OCI-LY7 (cell line): ENCODE measurements at regions not wholly inside any gene's neighbourhood (a gene's known extent, or its start where the extent isn't known, plus 50 kb on each side); places are given as distances from the start of the nearest gene placed in this dataset.

Experiments used
- BruUV-seq: library from RNA; stranded (reverse); fragments of 400-500 nt; replicated peaks from 2 replicates; lab custom pipeline; 2021; lab: Mats Ljungman, UMichigan
- CTCF ChIA-PET: fragments of 300-600 bp; sonication (Branson Sonifier 250); formaldehyde crosslinking; loops from one replicate; lab custom pipeline; 2022; ENCODE audit warnings: antibody characterized with exemption; ENCODE audit not compliant: unreplicated experiment; lab: Charles Lee
- POLR2A ChIA-PET: fragments of 300-600 bp; sonication (Branson Sonifier 250); formaldehyde crosslinking; loops from one replicate; lab custom pipeline; 2022; ENCODE audit warnings: antibody characterized with exemption; lab: Charles Lee
- DNase-seq: peaks from one replicate; pipeline ENCODE4 v3.0.0-alpha.2; 2015; ENCODE audit warnings: low spot score
- H2AFZ ChIP-seq: fragments of 200-600 bp; sonication (generic), shearing (Covaris generic); 2 replicates; pipeline ENCODE4 v1.6.1; 2014; ENCODE audit warnings: mild to moderate bottlenecking, antibody characterized with exemption, low read length, moderate library complexity
- H3K27ac ChIP-seq: fragments of 200-600 bp; sonication (generic); 2 replicates; pipeline ENCODE4 v1.5.1; 2014; ENCODE audit warnings: mixed run types, low read depth, mild to moderate bottlenecking, moderate library complexity, low read length, inconsistent platforms; ENCODE audit not compliant: poor library complexity, severe bottlenecking
- H3K36me3 ChIP-seq: fragments of 200-600 bp; sonication (generic); 2 replicates; pipeline ENCODE4 v1.6.1; 2014; ENCODE audit warnings: mild to moderate bottlenecking, antibody characterized with exemption, low read length, moderate library complexity, mixed read lengths; ENCODE audit not compliant: insufficient read depth
- H3K4me1 ChIP-seq: fragments of 200-600 bp; sonication (generic); 2 replicates; pipeline ENCODE4 v1.5.1; 2014; ENCODE audit warnings: mild to moderate bottlenecking, low read length; ENCODE audit not compliant: insufficient read depth, poor library complexity, severe bottlenecking
- H3K4me2 ChIP-seq: fragments of 200-600 bp; sonication (generic); 2 replicates; pipeline ENCODE4 v1.6.1; 2014; ENCODE audit warnings: mild to moderate bottlenecking, low read length
- H3K4me3 ChIP-seq: fragments of 200-600 bp; sonication (generic); 2 replicates; pipeline ENCODE4 v1.5.1; 2014; ENCODE audit warnings: mild to moderate bottlenecking, low read depth, low read length; ENCODE audit not compliant: poor library complexity, severe bottlenecking
- H3K79me2 ChIP-seq: fragments of 200-600 bp; sonication (generic); 2 replicates; pipeline ENCODE4 v1.6.1; 2016; ENCODE audit warnings: low read depth, mild to moderate bottlenecking, low read length, moderate library complexity, mixed read lengths; ENCODE audit not compliant: insufficient read depth
- H3K9me2 ChIP-seq: fragments of 200-600 bp; sonication (generic); 2 replicates; pipeline ENCODE4 v1.6.1; 2016; ENCODE audit warnings: mild to moderate bottlenecking, low read length, mixed read lengths; ENCODE audit not compliant: insufficient read depth
- H3K9me3 ChIP-seq: fragments of 200-600 bp; sonication (generic); 2 replicates; pipeline ENCODE4 v1.6.1; 2014; ENCODE audit warnings: mild to moderate bottlenecking, mixed run types, low read length, mixed read lengths
- H4K20me1 ChIP-seq: fragments of 200-600 bp; sonication (generic); 2 replicates; pipeline ENCODE4 v1.6.1; 2014; ENCODE audit warnings: mild to moderate bottlenecking, antibody characterized with exemption, low read length, moderate library complexity, mixed read lengths; ENCODE audit not compliant: insufficient read depth
- CTCF ChIP-seq: fragments of 200-600 bp; sonication (generic); conservative IDR thresholded peaks from 2 replicates; pipeline ENCODE4 v1.5.1; 2014; ENCODE audit warnings: mild to moderate bottlenecking, antibody characterized with exemption, low read length, moderate library complexity, mixed read lengths
- EZH2phosphoT487 ChIP-seq: fragments of 200-600 bp; sonication (generic); IDR thresholded peaks from 2 replicates; pipeline ENCODE4 v1.6.1; 2018; ENCODE audit warnings: low read depth, borderline replicate concordance, mild to moderate bottlenecking, mixed run types, antibody characterized with exemption, low read length, moderate library complexity, mixed read lengths
- intact Hi-C: fragments of 100-400 bp; cut with micrococcal nuclease; formaldehyde crosslinking; loops from one replicate; pipeline ENCODE4 v1.10.0; 2022; ENCODE audit not compliant: unreplicated experiment

- CTCF ChIA-PET = no interaction called here
- H3K4me2 ChIP-seq = no peak overlapping the region
- POLR2A ChIA-PET = no interaction called here
- H3K27ac ChIP-seq = no peak overlapping the region
- no peak for TF ChIP-seq CTCF
- TF ChIP-seq EZH2phosphoT487 = no peak
- no peaks in the 10 kb centered on the region for H4K20me1 ChIP-seq
- H2AFZ ChIP-seq = no peak overlapping the region
- no peaks in the 10 kb centered on the region for H3K9me3 ChIP-seq
- no TSS peak for BruUV-seq
- H3K9me2 ChIP-seq = no peaks in the 10 kb centered on the region
- no peak overlapping the region for H3K4me3 ChIP-seq
- intact Hi-C loops = no loop called here
- no peaks in the 10 kb centered on the region for H3K4me1 ChIP-seq
- H3K79me2 ChIP-seq = no peaks in the 10 kb centered on the region
- no peak for DNase-seq
- H3K36me3 ChIP-seq = no peaks in the 10 kb centered on the region
Measured at GRCh38 chr14:104286496-104286895, 148.1 kb downstream of the KIF26A start.

GRCh38 chr14:104287301-104288009, 149.1 kb downstream of the KIF26A start:
- Histone ChIP-seq H3K4me3 (no peak overlapping the region), H3K9me3 (no peaks in the 10 kb centered on the region), H3K4me1 (no peaks in the 10 kb centered on the region), H2AFZ (no peak overlapping the region), H3K79me2 (no peaks in the 10 kb centered on the region), H3K9me2 (no peaks in the 10 kb centered on the region), H3K4me2 (no peak overlapping the region), H4K20me1 (no peaks in the 10 kb centered on the region), H3K36me3 (no peaks in the 10 kb centered on the region), H3K27ac (no peak overlapping the region)
- TF ChIP-seq CTCF (no peak), EZH2phosphoT487 (no peak)
- POLR2A ChIA-PET = no interaction called here
- BruUV-seq = no TSS peak
- CTCF ChIA-PET = no interaction called here
- intact Hi-C loops = no loop called here
- no peak for DNase-seq

- Histone ChIP-seq H3K79me2 (no peaks in the 10 kb centered on the region), H3K9me3 (no peaks in the 10 kb centered on the region), H3K4me3 (no peak overlapping the region), H3K36me3 (no peaks in the 10 kb centered on the region), H4K20me1 (no peaks in the 10 kb centered on the region), H2AFZ (no peak overlapping the region), H3K27ac (no peak overlapping the region), H3K4me1 (no peaks in the 10 kb centered on the region), H3K9me2 (no peaks in the 10 kb centered on the region), H3K4me2 (no peak overlapping the region)
- POLR2A ChIA-PET = no interaction called here
- intact Hi-C loops = no loop called here
- DNase-seq = no peak
- TF ChIP-seq EZH2phosphoT487 (no peak), CTCF (no peak)
- BruUV-seq = no TSS peak
- CTCF ChIA-PET = no interaction called here
Measured at GRCh38 chr14:104288272-104288671, 149.9 kb downstream of the KIF26A start.
